Left ventricle myocardium inferior (tissue), 1 donor: ENCODE measurements at regions not wholly inside any gene's neighbourhood (a gene's known extent, or its start where the extent isn't known, plus 50 kb on each side); places are given as distances from the start of the nearest gene placed in this dataset.
A peak's percentile ranks its signal among the peaks of the same experiment; 100 is the strongest.

Source experiments
- DNase-seq: peaks from one replicate; pipeline ENCODE4 v3.0.0-alpha.2; 2020
- H3K27ac ChIP-seq: fragments of 200-600 bp; replicated peaks from 2 replicates; pipeline ENCODE4 v1.8.0; 2021
- H3K27me3 ChIP-seq: fragments of 200-600 bp; 2 replicates; pipeline ENCODE4 v1.8.0; 2021; ENCODE audit warnings: low read depth
- H3K36me3 ChIP-seq: fragments of 200-600 bp; 2 replicates; pipeline ENCODE4 v1.8.0; 2021
- H3K4me1 ChIP-seq: fragments of 200-600 bp; 2 replicates; pipeline ENCODE4 v1.8.0; 2021
- H3K4me3 ChIP-seq: fragments of 200-600 bp; 2 replicates; pipeline ENCODE4 v1.8.0; 2021; ENCODE audit warnings: mild to moderate bottlenecking, moderate library complexity
- H3K9me3 ChIP-seq: fragments of 200-600 bp; replicated peaks from 2 replicates; pipeline ENCODE4 v1.8.0; 2021
- intact Hi-C: fragments of 100-400 bp; cut with micrococcal nuclease; formaldehyde crosslinking; loops from one replicate; pipeline ENCODE4 v1.11.0; 2022
- TF ChIP-seq, protein P1 (sequence below): fragments of 200-600 bp; IDR thresholded peaks from 2 replicates; pipeline ENCODE4 v1.8.0; 2021; ENCODE audit warnings: antibody characterized with exemption, mild to moderate bottlenecking, borderline replicate concordance
- donor health status: DM: no; HTN: yes; CAD: no; lungs with severe emphysema.

DNA sequence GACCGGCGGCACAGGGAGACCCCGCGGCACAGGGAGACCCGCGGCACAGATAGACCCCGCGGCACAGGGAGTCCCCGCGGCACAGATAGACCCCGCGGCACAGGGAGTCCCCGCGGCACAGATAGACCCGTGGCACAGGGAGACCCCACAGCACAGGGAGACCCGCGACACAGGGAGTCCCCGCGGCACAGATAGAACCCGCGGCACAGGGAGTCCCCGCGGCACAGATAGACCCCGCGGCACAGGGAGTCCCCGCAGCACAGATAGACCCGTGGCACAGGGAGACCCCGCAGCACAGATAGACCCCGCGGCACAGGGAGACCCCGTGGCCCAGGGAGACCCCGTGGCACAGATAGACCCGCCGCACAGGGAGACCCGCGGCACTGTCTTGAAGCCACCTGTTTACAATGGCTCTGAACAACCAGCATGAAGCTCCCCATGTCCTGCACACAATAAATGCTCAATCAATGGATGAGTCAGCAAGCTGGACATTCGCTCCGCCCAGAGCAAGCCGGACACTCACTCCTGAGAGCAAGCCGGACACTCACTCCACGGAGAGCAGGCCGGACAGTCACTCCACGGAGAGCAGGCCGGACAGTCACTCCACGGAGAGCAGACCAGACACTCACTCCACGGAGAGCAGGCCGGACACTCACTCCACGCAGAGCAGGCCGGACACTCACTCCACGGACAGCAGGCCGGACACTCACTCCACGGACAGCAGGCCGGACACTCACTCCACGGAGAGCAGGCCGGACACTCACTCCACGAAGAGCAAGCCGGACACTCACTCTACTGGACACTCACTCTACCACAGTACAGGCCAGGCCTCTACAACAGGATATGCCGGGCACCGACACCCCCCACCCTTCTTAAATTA is 121.9 kb downstream of the RFLNA start:
- Histone ChIP-seq H3K27me3 (no peaks in the 10 kb centered on the region), H3K4me1 (peaks cover 46% of the 10 kb centered on the region), H3K4me3 (no peak overlapping the region), H3K36me3 (peaks cover 36% of the 10 kb centered on the region), H3K9me3 (no peaks in the 10 kb centered on the region), H3K27ac (no peak overlapping the region)
- TF ChIP-seq, protein P1, sequence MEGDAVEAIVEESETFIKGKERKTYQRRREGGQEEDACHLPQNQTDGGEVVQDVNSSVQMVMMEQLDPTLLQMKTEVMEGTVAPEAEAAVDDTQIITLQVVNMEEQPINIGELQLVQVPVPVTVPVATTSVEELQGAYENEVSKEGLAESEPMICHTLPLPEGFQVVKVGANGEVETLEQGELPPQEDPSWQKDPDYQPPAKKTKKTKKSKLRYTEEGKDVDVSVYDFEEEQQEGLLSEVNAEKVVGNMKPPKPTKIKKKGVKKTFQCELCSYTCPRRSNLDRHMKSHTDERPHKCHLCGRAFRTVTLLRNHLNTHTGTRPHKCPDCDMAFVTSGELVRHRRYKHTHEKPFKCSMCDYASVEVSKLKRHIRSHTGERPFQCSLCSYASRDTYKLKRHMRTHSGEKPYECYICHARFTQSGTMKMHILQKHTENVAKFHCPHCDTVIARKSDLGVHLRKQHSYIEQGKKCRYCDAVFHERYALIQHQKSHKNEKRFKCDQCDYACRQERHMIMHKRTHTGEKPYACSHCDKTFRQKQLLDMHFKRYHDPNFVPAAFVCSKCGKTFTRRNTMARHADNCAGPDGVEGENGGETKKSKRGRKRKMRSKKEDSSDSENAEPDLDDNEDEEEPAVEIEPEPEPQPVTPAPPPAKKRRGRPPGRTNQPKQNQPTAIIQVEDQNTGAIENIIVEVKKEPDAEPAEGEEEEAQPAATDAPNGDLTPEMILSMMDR: no peak
- DNase-seq: no peak
- intact Hi-C loops: no loop called here

DNA sequence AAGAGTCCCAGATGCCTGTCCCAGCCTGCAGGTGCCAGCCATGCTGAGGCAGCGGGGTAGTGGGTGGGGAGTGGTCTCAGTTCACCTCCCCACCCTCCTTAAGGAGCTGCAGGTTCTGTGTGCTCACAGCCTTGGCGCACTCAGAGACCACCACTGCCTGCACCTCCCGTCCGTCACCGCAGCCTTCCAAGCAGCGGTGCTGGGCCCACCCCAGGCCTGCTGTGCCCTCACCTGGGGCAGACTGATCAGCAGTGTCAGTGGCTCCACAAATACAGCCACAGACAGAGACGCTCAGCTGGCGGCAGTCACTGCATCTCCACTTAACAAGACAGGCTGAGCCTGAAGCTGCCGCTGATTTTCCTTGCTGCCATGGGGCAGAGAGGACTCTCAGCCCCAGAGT is 120.2 kb downstream of the RFLNA start:
- peaks cover 46% of the 10 kb centered on the region for H3K4me1 ChIP-seq
- TF ChIP-seq, protein P1: no peak
- no peak overlapping the region for H3K4me3 ChIP-seq
- no peaks in the 10 kb centered on the region for H3K9me3 ChIP-seq
- intact Hi-C loops: no loop called here
- no peak overlapping the region for H3K27ac ChIP-seq
- no peaks in the 10 kb centered on the region for H3K27me3 ChIP-seq
- peaks cover 30% of the 10 kb centered on the region for H3K36me3 ChIP-seq
- no peak for DNase-seq

DNA sequence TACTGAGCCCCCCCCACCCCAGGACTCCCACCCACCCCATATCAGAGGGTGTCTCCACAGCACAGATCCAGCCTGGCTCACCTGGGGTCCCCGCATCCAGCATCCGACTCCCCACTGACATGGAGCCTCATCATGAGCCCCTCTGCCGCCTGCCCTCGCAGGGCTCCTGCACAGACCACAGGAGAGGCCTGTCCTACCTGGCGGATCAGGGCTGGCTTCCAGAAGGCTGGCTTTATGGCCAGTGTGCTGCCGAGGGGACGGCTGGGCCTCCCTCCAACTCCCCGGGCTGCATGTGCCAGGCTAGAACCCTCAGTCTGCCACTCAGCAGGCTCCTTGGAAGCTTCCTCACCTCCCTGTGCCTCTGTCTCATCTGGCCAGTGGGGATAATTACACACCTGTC is 119.0 kb downstream of the RFLNA start:
- peaks cover 55% of the 10 kb centered on the region for H3K4me1 ChIP-seq
- peaks cover 25% of the 10 kb centered on the region for H3K36me3 ChIP-seq
- H3K9me3 ChIP-seq: no peaks in the 10 kb centered on the region

DNA sequence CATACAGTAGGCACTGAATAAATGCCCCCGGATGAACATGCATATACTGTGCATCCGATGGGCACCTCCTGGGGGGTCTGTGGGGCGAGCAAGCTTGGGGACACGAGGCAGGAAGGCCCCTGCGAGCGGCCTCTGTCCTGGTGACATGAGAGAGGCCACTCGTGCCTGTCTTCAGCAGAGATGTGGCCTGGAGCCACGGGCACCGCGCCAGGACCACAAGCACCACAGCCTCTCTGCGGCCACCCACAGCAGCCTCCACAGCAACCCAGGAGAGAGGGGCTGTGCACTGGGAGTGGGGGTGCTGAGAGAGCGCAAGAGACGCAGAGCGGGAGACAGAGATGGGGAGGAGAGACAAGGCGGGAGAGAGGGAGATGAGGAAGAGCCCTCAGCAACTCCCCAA is 118.5 kb downstream of the RFLNA start:
- peak; percentile 78 for DNase-seq
- intact Hi-C loops: no loop called here
- Histone ChIP-seq H3K36me3 (peaks cover 27% of the 10 kb centered on the region), H3K27ac (peak overlapping the region; percentile 80), H3K4me3 (no peak overlapping the region), H3K4me1 (peaks cover 60% of the 10 kb centered on the region), H3K9me3 (no peaks in the 10 kb centered on the region), H3K27me3 (no peaks in the 10 kb centered on the region)
- TF ChIP-seq, protein P1: no peak

More for the DNA sequence above, 119.0 kb downstream of the RFLNA start:
- H3K4me3 ChIP-seq: no peak overlapping the region
- DNase-seq: no peak
- no peaks in the 10 kb centered on the region for H3K27me3 ChIP-seq
- TF ChIP-seq, protein P1: no peak
- H3K27ac ChIP-seq: peak overlapping the region; percentile 80
- intact Hi-C loops: no loop called here

DNA sequence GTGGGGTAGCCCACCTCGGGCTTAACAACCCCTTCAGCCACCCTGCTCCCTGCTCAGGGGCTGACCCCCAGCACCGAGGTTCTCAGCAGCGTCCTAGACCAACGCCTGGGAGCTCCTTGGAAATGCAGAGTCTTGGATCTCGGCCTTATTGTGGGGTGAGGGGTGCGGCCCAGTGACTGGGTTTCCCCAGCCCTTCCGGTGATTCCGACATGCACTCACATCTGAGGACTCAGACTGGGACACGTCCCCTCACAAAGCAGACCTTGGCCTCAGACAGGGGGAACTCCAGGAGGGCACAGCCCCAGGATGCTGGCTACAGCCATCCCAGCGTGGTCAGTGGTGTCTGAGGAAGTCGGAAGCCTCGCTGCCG is 117.7 kb downstream of the RFLNA start:
- intact Hi-C loops: no loop called here
- Histone ChIP-seq H3K27me3 (no peaks in the 10 kb centered on the region), H3K36me3 (peaks cover 23% of the 10 kb centered on the region), H3K27ac (peak overlapping the region; percentile 80), H3K4me1 (peaks cover 61% of the 10 kb centered on the region), H3K4me3 (no peak overlapping the region), H3K9me3 (no peaks in the 10 kb centered on the region)
- DNase-seq: no peak
- TF ChIP-seq, protein P1: no peak
